Dedifferentiated amniotic fluid mesenchymal stem cell (primary cell): ENCODE measurements at regions not wholly inside any gene's neighbourhood (a gene's known extent, or its start where the extent isn't known, plus 50 kb on each side); places are given as distances from the start of the nearest gene placed in this dataset.
A peak's percentile ranks its signal among the peaks of the same experiment; 100 is the strongest.

Experiments
- DNase-seq: peaks from one replicate; pipeline ENCODE4 v3.0.0-alpha.2; 2016; ENCODE audit errors: extremely low spot score

GRCh38 chr3:132822837-132823236 is 100.6 kb upstream of the NPHP3 start:
- no peak for DNase-seq

- no peak for DNase-seq
Observed at GRCh38 chr3:132822266-132822665, 100.1 kb upstream of the NPHP3 start.

GRCh38 chr3:132821314-132821713 is 99.1 kb upstream of the NPHP3 start:
- DNase-seq = no peak

- DNase-seq = no peak
Observed at GRCh38 chr3:132818251-132818650, 96.0 kb upstream of the NPHP3 start.

- DNase-seq = no peak
Observed at GRCh38 chr3:132817646-132818177, 95.5 kb upstream of the NPHP3 start.

GRCh38 chr3:132805071-132805470 is 82.9 kb upstream of the NPHP3 start:
- DNase-seq = no peak

- DNase-seq = peak; percentile 64
Observed at GRCh38 chr3:132804498-132804897, 82.3 kb upstream of the NPHP3 start.

- DNase-seq = no peak
Observed at GRCh38 chr3:132803889-132804288, 81.7 kb upstream of the NPHP3 start.

GRCh38 chr3:132800958-132801357 is 78.7 kb upstream of the NPHP3 start:
- no peak for DNase-seq

GRCh38 chr3:132790806-132791205 is 68.6 kb upstream of the NPHP3 start:
- DNase-seq = no peak

- no peak for DNase-seq
Observed at GRCh38 chr3:132789959-132790358, 67.8 kb upstream of the NPHP3 start.

- DNase-seq = peak; percentile 98
Observed at GRCh38 chr3:132788301-132788671, 66.1 kb upstream of the NPHP3 start.

GRCh38 chr3:132787616-132788300 is 65.5 kb upstream of the NPHP3 start:
- peak; percentile 60 for DNase-seq

- DNase-seq = no peak
Observed at GRCh38 chr3:132786890-132787289, 64.7 kb upstream of the NPHP3 start.

- DNase-seq = no peak
Observed at GRCh38 chr3:132785292-132785691, 63.1 kb upstream of the NPHP3 start.

GRCh38 chr3:132784502-132785025 is 62.4 kb upstream of the NPHP3 start:
- DNase-seq = no peak

GRCh38 chr3:132783152-132783551 is 60.9 kb upstream of the NPHP3 start:
- DNase-seq = no peak

GRCh38 chr3:132781922-132782321 is 59.7 kb upstream of the NPHP3 start:
- no peak for DNase-seq

GRCh38 chr3:132777171-132777570 is 55.0 kb upstream of the NPHP3 start:
- DNase-seq = no peak

- no peak for DNase-seq
Observed at GRCh38 chr3:132773071-132773619, 50.9 kb upstream of the NPHP3 start.

- DNase-seq = no peak
Observed at GRCh38 chr3:132772252-132772651, 50.0 kb upstream of the NPHP3 start.
